ENCODE measurements at regions not wholly inside any gene's neighbourhood (a gene's known extent, or its start where the extent isn't known, plus 50 kb on each side); places are given as distances from the start of the nearest gene placed in this dataset.
A peak's percentile ranks its signal among the peaks of the same experiment; 100 is the strongest.
"Not testable (repeated sequence)": the region's sequence is repeated elsewhere in the genome, so short reads cannot be mapped to it uniquely, and the experiment has no call there.

DNA sequence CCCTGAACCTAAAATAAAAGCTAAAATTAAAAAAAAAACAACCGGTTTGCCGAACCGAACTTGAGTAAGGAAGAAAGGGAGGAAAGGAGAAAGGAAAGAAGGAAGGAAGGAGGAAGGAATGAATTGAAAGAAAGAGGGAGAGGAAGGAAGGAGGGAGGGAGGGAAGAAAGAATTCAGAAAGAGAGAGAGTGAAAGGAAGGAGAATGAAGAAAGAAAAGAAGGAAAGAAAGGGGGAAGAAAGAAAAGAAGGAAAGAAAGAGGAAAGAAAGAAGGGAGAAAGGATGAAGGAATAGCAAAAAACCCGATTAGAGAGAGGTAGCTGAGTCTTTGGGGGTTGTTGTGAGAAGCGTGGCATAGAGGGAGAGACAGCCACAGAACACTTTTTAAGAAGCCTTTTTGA lies 121.4 kb downstream of the FGF18 start:
- Histone ChIP-seq H3K9me3 (ENCODE audit: control insufficient read depth in 5 of 5, low read length in 5 of 5) (no peaks in the 10 kb centered on the region), H3K9ac (ENCODE audit: low read length in 5 of 5) (no peak overlapping the region), H3K36me3 (ENCODE audit: control insufficient read depth in 5 of 5, insufficient read depth in 5 of 5, low read length in 5 of 5) (no peaks in the 10 kb centered on the region), H3K4me1 (ENCODE audit: control insufficient read depth in 5 of 5, insufficient read depth in 5 of 5, low read length in 5 of 5) (peaks cover 0 to 5% (median 4%) of the 10 kb centered on the region in 5 donors), H3K27ac (ENCODE audit: low read depth, low read length) (no peak overlapping the region), H3K27me3 (ENCODE audit: control insufficient read depth in 5 of 5, insufficient read depth in 4 of 5, low read length in 5 of 5) (peaks cover 0 to 15% (median 4%) of the 10 kb centered on the region in 5 donors), H3K4me3 (ENCODE audit: low read depth in 1 of 5, low read length in 5 of 5) (no peak overlapping the region)

DNA sequence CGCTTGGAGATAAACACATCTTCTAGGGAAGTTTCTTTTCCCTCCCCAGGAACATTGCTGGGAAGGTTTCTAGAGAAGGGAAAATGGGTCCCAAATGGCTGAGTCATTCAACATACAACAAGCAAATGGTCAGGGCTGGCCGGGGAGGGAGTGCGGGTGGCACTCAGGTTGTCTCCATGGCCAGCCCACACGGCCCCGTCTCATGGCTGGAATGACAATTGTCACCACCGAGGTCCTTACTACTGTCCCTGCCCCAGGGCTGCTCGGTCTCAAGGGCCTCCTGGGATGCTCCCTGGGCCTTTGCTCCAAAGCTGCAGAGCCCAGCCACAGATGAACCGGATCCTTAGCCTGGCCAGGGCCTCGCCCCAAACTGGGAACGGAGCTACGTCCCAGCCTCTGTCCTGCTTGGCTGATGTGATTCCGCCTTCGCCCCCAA lies 121.9 kb downstream of the FGF18 start:
- no peaks in the 10 kb centered on the region for H3K9me3 ChIP-seq (ENCODE audit: control insufficient read depth in 5 of 5, low read length in 5 of 5)
- no peak overlapping the region for H3K27ac ChIP-seq (ENCODE audit: low read depth, low read length)
- peaks cover 0 to 14% (median 4%) of the 10 kb centered on the region in 5 donors for H3K27me3 ChIP-seq (ENCODE audit: control insufficient read depth in 5 of 5, insufficient read depth in 4 of 5, low read length in 5 of 5)
- no peak overlapping the region for H3K9ac ChIP-seq (ENCODE audit: low read length in 5 of 5)
- peaks cover 0 to 5% (median 4%) of the 10 kb centered on the region in 5 donors for H3K4me1 ChIP-seq (ENCODE audit: control insufficient read depth in 5 of 5, insufficient read depth in 5 of 5, low read length in 5 of 5)
- H3K36me3 ChIP-seq (ENCODE audit: control insufficient read depth in 5 of 5, insufficient read depth in 5 of 5, low read length in 5 of 5) = no peaks in the 10 kb centered on the region
- H3K4me3 ChIP-seq (ENCODE audit: low read depth in 1 of 5, low read length in 5 of 5) = peak overlapping the region in 1 of 5 donors; percentile 11

DNA sequence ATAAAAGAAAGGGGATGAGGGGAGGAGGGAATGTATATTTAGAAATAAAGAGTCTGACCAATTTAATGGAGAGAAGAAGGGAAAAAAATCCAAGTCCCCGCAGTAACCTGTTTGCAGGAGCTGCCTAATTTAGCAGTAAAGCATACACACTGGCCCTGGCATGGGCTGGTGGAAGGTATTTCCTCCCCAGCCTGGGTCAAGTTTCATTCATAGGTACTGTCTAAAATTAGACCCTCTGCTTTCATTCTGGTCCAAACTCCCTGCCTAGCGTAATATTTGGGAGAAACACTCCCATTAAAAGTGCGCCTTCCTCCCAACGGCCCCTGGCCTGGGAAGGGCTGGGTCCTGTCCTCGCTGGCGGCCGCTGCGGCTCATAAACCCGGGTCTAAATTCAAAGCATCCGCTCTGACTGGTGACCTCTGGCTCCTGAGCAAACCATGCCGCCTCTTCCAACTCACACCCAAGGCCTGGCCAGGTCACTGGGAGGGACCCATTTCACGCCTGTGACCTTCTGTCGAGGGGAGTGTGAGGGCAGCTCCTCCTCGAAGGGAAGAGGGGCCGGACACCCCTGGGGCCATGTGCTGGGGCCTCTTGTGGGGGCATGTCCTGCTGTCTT lies 123.2 kb downstream of the FGF18 start:
- Histone ChIP-seq H3K9me3 (ENCODE audit: control insufficient read depth in 5 of 5, low read length in 5 of 5) (no peaks in the 10 kb centered on the region), H3K9ac (ENCODE audit: low read length in 5 of 5) (no peak overlapping the region), H3K4me1 (ENCODE audit: control insufficient read depth in 5 of 5, insufficient read depth in 5 of 5, low read length in 5 of 5) (peaks cover 0 to 5% (median 4%) of the 10 kb centered on the region in 5 donors), H3K4me3 (ENCODE audit: low read depth in 1 of 5, low read length in 5 of 5) (no peak overlapping the region), H3K27me3 (ENCODE audit: control insufficient read depth in 5 of 5, insufficient read depth in 4 of 5, low read length in 5 of 5) (peaks cover 0 to 13% (median 4%) of the 10 kb centered on the region in 5 donors), H3K27ac (ENCODE audit: low read depth, low read length) (no peak overlapping the region), H3K36me3 (ENCODE audit: control insufficient read depth in 5 of 5, insufficient read depth in 5 of 5, low read length in 5 of 5) (no peaks in the 10 kb centered on the region)

DNA sequence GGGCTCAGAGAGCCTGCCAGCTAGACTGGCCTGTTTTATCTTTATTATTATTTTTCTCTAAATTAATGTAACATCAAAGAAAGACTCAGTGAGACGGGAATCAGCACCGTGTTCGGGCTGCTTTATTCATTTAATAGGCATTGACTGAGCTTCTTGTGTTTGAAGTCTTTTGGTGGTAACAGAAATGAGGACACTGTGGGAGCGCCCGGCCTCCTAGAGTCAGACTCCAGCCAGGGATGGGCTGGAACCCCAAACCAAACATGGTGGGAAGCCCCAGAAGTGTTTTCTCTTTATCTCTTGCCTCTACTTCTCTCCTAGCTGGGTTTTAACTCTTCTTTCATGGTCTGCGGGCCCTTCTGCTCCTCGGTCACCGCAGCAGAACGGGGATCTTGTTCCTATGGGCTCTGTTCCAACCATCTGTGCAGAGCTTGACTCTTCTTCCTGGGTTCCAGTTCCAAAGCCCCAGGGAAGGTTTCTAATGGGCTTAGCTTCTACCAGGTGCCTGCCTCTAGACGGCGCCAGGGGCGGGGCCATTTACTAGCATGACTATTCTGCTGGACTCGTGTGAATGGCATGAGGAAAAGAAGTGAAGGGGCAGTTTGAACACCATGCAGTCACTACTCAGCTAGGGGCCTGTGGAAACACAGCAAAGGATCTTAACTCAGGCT lies 123.8 kb downstream of the FGF18 start:
- Histone ChIP-seq H3K27me3 (ENCODE audit: control insufficient read depth in 5 of 5, insufficient read depth in 4 of 5, low read length in 5 of 5) (peaks cover 0 to 13% (median 4%) of the 10 kb centered on the region in 5 donors), H3K9ac (ENCODE audit: low read length in 5 of 5) (no peak overlapping the region), H3K36me3 (ENCODE audit: control insufficient read depth in 5 of 5, insufficient read depth in 5 of 5, low read length in 5 of 5) (no peaks in the 10 kb centered on the region), H3K9me3 (ENCODE audit: control insufficient read depth in 5 of 5, low read length in 5 of 5) (no peaks in the 10 kb centered on the region), H3K4me1 (ENCODE audit: control insufficient read depth in 5 of 5, insufficient read depth in 5 of 5, low read length in 5 of 5) (peaks cover 0 to 5% (median 4%) of the 10 kb centered on the region in 5 donors), H3K4me3 (ENCODE audit: low read depth in 1 of 5, low read length in 5 of 5) (no peak overlapping the region), H3K27ac (ENCODE audit: low read depth, low read length) (no peak overlapping the region)

DNA sequence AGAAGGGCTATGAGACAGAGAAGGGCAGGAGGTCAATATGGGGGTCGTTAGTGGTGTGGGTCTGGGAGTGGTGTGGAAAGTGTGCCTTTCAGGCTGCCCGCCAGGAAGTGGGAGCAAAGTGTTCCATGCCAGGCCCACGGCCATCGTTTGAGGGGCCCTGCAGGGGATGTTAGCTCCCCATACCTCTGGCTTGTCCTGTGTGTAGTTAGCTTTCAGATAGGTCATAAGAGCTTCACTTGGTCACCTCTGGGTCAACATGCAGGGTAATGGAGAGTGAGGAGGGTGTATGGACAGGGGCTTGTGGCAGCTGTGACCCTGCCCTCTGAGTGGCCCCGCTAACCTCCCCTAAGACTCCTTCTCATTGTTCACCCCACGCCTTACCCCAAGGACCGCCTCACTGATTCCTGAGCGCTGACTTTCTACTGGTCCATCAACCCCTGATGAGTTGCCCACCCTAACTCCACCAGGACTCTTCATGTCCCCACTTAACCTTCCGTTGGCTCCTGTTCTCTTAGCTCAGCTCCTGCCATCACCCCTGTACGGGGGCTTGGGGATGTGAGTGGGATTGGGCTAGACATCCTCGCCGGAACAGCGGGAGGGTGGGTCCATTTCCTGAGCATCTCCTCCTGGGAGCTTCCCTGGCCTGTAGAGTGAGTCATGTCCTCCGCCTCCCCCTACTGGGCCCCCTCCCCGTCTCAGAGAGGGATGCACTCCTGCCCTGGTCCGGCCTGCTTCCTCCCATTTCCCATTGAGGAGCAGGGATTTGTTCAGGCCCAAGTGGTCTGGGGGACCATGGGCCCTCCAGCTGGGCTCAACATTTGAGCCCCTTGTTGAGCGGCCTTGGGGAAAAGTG lies 125.7 kb downstream of the FGF18 start:
- Histone ChIP-seq H3K9me3 (ENCODE audit: control insufficient read depth in 5 of 5, low read length in 5 of 5) (no peaks in the 10 kb centered on the region), H3K27ac (ENCODE audit: low read depth, low read length) (no peak overlapping the region)

DNA sequence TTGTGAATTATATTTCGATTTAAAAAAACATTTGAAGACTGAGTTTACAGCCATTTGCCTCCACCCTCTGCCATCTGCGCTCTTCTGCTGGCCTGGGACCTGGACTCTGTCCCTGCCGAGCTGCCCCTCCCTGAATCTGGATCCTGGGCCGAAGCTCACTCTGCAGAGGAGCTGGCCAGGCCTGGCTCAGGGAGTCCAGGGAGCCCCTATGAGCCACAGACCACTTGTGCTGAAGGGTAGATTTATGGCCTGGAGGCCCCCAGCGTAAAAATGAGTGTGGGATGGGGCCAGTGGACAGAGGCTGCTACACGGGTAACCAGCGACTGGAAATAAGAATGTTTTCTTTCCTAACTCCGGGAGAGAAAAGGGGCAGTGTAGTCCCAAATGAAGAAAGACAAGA lies 129.8 kb downstream of the FGF18 start:
- Histone ChIP-seq H3K27me3 (ENCODE audit: control insufficient read depth in 5 of 5, insufficient read depth in 4 of 5, low read length in 5 of 5) (peaks cover 0 to 5% (median 0%) of the 10 kb centered on the region in 5 donors), H3K9ac (ENCODE audit: low read length in 5 of 5) (no peak overlapping the region), H3K4me3 (ENCODE audit: low read depth in 1 of 5, low read length in 5 of 5) (no peak overlapping the region), H3K36me3 (ENCODE audit: control insufficient read depth in 5 of 5, insufficient read depth in 5 of 5, low read length in 5 of 5) (no peaks in the 10 kb centered on the region), H3K4me1 (ENCODE audit: control insufficient read depth in 5 of 5, insufficient read depth in 5 of 5, low read length in 5 of 5) (no peaks in the 10 kb centered on the region), H3K27ac (ENCODE audit: low read depth, low read length) (no peak overlapping the region), H3K9me3 (ENCODE audit: control insufficient read depth in 5 of 5, low read length in 5 of 5) (no peaks in the 10 kb centered on the region)

More for the DNA sequence above, 125.7 kb downstream of the FGF18 start:
- H3K4me1 ChIP-seq (ENCODE audit: control insufficient read depth in 5 of 5, insufficient read depth in 5 of 5, low read length in 5 of 5) = peaks cover 0 to 5% (median 4%) of the 10 kb centered on the region in 5 donors
- H3K4me3 ChIP-seq (ENCODE audit: low read depth in 1 of 5, low read length in 5 of 5) = no peak overlapping the region
- H3K36me3 ChIP-seq (ENCODE audit: control insufficient read depth in 5 of 5, insufficient read depth in 5 of 5, low read length in 5 of 5) = no peaks in the 10 kb centered on the region
- peaks cover 0 to 13% (median 4%) of the 10 kb centered on the region in 5 donors for H3K27me3 ChIP-seq (ENCODE audit: control insufficient read depth in 5 of 5, insufficient read depth in 4 of 5, low read length in 5 of 5)
- H3K9ac ChIP-seq (ENCODE audit: low read length in 5 of 5) = no peak overlapping the region

DNA sequence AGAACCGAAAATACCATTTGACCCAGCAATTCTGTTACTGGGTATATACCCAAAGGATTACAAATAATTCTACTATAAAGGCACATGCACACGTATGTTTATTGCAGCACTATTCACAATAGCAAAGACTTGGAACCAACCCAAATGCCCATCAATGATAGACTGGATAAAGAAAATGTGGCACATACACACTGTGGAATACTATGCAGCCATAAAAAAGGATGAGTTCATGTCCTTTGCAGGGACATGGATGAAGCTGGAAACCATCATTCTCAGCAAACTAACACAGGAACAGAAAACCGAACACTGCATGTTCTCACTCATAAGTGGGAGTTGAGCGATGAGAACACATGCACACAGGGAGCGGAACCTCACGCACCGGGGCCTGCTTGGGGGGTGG lies 134.4 kb downstream of the FGF18 start:
- not testable (repeated sequence) for H3K27me3 ChIP-seq (ENCODE audit: control insufficient read depth in 5 of 5, insufficient read depth in 4 of 5, low read length in 5 of 5); H3K9me3 ChIP-seq (ENCODE audit: control insufficient read depth in 5 of 5, low read length in 5 of 5); H3K36me3 ChIP-seq (ENCODE audit: control insufficient read depth in 5 of 5, insufficient read depth in 5 of 5, low read length in 5 of 5); H3K4me1 ChIP-seq (ENCODE audit: control insufficient read depth in 5 of 5, insufficient read depth in 5 of 5, low read length in 5 of 5); H3K9ac ChIP-seq (ENCODE audit: low read length in 5 of 5); H3K4me3 ChIP-seq (ENCODE audit: low read depth in 1 of 5, low read length in 5 of 5); H3K27ac ChIP-seq (ENCODE audit: low read depth, low read length)

DNA sequence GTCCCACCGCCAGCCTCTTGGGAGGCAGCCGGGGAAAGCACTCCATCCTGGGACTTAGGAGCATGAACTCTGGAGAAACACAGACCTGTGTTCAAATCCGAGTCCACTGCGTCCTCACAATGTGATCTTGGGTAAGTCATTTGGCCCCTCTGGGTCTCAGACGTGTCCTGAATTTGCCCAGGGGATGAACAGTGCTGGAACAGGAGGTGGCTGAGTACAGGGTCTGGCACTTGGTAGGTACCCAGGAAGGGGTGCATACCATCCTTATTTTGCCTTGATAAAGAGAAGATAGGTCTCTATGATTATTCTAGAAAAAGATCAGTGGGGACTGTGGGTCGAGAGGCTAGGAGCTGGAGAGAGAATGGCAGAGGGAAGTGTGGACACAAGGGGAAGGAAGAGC lies 135.7 kb downstream of the FGF18 start:
- Histone ChIP-seq H3K36me3 (ENCODE audit: control insufficient read depth in 5 of 5, insufficient read depth in 5 of 5, low read length in 5 of 5) (no peaks in the 10 kb centered on the region), H3K27me3 (ENCODE audit: control insufficient read depth in 5 of 5, insufficient read depth in 4 of 5, low read length in 5 of 5) (peaks cover 0 to 3% (median 0%) of the 10 kb centered on the region in 5 donors), H3K27ac (ENCODE audit: low read depth, low read length) (no peak overlapping the region), H3K4me1 (ENCODE audit: control insufficient read depth in 5 of 5, insufficient read depth in 5 of 5, low read length in 5 of 5) (no peaks in the 10 kb centered on the region), H3K9me3 (ENCODE audit: control insufficient read depth in 5 of 5, low read length in 5 of 5) (no peaks in the 10 kb centered on the region), H3K4me3 (ENCODE audit: low read depth in 1 of 5, low read length in 5 of 5) (no peak overlapping the region), H3K9ac (ENCODE audit: low read length in 5 of 5) (no peak overlapping the region)

DNA sequence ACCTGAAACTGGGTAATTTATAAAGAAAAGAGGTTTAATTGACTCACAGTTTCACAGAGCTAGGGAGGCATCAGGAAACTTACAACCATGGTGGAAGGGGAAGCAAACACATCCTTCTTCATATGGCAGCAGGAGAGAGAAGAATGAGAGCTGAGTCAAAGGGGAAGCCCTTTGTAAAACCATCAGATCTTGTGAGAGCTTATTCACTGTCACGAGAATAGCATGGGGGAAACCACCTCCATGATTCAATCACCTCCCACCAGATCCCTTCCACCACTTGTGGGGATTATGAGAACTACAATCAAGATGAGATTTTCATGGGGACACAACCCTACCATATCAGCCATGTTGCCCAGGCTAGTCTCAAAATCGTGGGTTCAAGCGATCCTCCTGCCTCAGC lies 143.4 kb downstream of the FGF18 start:
- Histone ChIP-seq H3K36me3 (ENCODE audit: control insufficient read depth in 5 of 5, insufficient read depth in 5 of 5, low read length in 5 of 5) (no peaks in the 10 kb centered on the region), H3K9me3 (ENCODE audit: control insufficient read depth in 5 of 5, low read length in 5 of 5) (peaks cover 0 to 2% (median 0%) of the 10 kb centered on the region in 5 donors), H3K27me3 (ENCODE audit: control insufficient read depth in 5 of 5, insufficient read depth in 4 of 5, low read length in 5 of 5) (no peaks in the 10 kb centered on the region), H3K27ac (ENCODE audit: low read depth, low read length) (no peak overlapping the region), H3K4me1 (ENCODE audit: control insufficient read depth in 5 of 5, insufficient read depth in 5 of 5, low read length in 5 of 5) (no peaks in the 10 kb centered on the region), H3K4me3 (ENCODE audit: low read depth in 1 of 5, low read length in 5 of 5) (no peak overlapping the region), H3K9ac (ENCODE audit: low read length in 5 of 5) (no peak overlapping the region)

DNA sequence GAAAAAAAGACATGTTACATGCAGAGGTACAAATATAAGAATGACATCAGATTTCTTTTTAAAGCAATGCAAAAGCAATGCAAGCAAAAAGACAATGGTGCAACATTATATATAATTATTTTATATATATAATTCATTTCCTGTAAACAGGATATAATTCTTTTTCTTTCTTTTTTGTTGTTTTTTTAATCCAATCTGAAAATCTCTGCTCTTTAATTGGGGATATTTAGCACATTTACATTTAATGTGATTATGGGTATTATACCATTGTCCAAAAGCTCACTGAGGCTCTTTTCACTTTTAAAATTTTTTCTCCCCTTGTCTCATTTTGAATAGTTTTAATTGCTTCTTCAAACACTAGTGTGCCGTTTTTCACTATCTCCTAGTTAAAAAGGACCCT lies 148.9 kb downstream of the FGF18 start:
- Histone ChIP-seq H3K27ac (ENCODE audit: low read depth, low read length) (no peak overlapping the region), H3K4me3 (ENCODE audit: low read depth in 1 of 5, low read length in 5 of 5) (no peak overlapping the region), H3K4me1 (ENCODE audit: control insufficient read depth in 5 of 5, insufficient read depth in 5 of 5, low read length in 5 of 5) (no peaks in the 10 kb centered on the region), H3K36me3 (ENCODE audit: control insufficient read depth in 5 of 5, insufficient read depth in 5 of 5, low read length in 5 of 5) (no peaks in the 10 kb centered on the region), H3K9ac (ENCODE audit: low read length in 5 of 5) (no peak overlapping the region), H3K27me3 (ENCODE audit: control insufficient read depth in 5 of 5, insufficient read depth in 4 of 5, low read length in 5 of 5) (no peaks in the 10 kb centered on the region), H3K9me3 (ENCODE audit: control insufficient read depth in 5 of 5, low read length in 5 of 5) (peaks cover 4 to 21% (median 13%) of the 10 kb centered on the region in 5 donors)

Data from subcutaneous abdominal adipose tissue (tissue), 5 donors.